ES-I3 (cell line): ENCODE measurements at regions not wholly inside any gene's neighbourhood (a gene's known extent, or its start where the extent isn't known, plus 50 kb on each side); places are given as distances from the start of the nearest gene placed in this dataset.
"Not testable (repeated sequence)": the region's sequence is repeated elsewhere in the genome, so short reads cannot be mapped to it uniquely, and the experiment has no call there.

Experiments used
- H3K36me3 ChIP-seq: 2 replicates; pipeline ENCODE4 v1.6.1; 2013; ENCODE audit warnings: mild to moderate bottlenecking, low read length, control low read depth, moderate library complexity; ENCODE audit not compliant: insufficient read depth
- H3K4me1 ChIP-seq: 2 replicates; pipeline ENCODE4 v1.6.1; 2013; ENCODE audit warnings: mild to moderate bottlenecking, control low read depth, low read length; ENCODE audit not compliant: insufficient read depth
- H3K9ac ChIP-seq: 2 replicates; pipeline ENCODE4 v1.6.1; 2013; ENCODE audit warnings: low read depth, mild to moderate bottlenecking, low read length, moderate library complexity
- H3K9me3 ChIP-seq: 2 replicates; pipeline ENCODE4 v1.6.1; 2013; ENCODE audit warnings: mild to moderate bottlenecking, low read length, moderate library complexity; ENCODE audit not compliant: control insufficient read depth, insufficient read depth

DNA sequence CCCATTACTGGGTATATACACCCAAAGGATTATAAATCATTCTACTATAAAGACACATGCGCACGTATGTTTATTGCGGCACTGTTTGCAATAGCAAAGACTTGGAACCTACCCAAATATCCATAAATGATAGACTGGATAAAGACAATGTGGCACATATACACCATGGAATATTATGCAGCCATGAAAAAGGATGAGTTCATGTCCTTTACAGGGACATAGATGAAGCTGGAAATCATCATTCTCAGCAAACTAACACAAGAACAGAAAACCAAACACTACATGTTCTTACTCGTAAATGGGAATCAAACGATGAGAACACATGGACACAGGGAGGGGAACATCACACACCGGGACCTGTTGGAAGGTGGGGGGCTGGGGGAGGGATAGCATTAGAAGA, 171.3 kb downstream of the SUDS3 start:
- not testable (repeated sequence) for H3K9ac ChIP-seq, H3K4me1 ChIP-seq, H3K36me3 ChIP-seq, H3K9me3 ChIP-seq

DNA sequence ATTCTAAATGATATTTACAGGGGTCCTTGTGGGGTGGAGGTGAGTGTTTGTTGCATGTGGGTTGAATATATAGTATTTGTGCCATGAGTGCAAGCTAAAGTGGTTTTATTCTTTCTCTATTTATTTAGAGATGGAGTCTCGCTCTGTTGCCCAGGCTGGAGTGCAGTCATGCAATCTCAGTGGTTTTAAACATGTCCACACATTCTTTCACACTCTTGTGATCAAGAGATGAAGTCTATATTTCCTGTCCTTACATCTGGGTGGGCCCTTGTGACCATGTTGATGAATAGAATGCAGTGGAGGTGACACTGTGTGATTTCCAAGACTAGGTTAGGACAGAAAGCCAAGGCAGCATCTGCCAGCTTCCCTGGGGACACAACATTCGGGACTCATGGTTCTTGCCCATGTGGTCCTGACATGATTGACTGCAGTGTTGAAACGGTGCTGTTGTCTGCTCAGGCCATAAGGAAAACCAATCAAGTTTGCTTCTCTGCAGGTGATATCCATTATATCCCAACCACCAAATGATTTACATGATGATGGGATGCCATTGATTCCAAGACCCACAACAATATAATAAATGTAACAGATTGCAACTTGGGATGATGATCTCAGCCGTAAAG, 172.6 kb downstream of the SUDS3 start:
- peaks cover 5% of the 10 kb centered on the region; the same call in 1 of the 2 replicates for H3K4me1 ChIP-seq
- H3K36me3 ChIP-seq: no peaks in the 10 kb centered on the region
- H3K9me3 ChIP-seq: 0 out of 2 replicates have a peak, but pooled peaks cover 4% of the 10 kb centered on the region
- no peak overlapping the region for H3K9ac ChIP-seq

DNA sequence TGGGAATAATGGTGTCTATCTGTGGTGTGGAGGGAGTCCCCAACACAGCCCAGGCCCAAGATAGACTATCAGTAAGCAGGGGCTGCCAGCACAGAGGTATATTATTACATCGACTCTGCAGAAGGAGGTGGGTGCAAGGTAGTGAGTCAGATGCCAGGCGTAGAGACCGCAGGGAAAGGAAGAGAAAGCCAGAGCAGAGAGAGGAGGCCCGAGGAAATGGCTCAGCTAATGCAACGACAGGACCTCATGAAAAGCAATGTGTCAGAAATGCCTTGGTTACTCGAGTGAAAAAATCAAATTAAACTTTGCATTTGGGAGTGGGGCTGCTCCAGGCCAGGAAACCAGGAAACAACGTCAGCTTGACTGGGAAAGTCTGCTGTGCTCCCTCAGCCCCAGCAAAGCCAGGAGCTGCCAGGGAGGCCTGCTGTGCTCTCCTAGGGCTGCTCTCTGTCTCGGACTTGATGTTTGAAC, 173.2 kb downstream of the SUDS3 start:
- H3K4me1 ChIP-seq: peaks cover 5% of the 10 kb centered on the region; the same call in 1 of the 2 replicates
- H3K9me3 ChIP-seq: 0 out of 2 replicates have a peak, but pooled peaks cover 4% of the 10 kb centered on the region
- H3K36me3 ChIP-seq: no peaks in the 10 kb centered on the region
- H3K9ac ChIP-seq: no peak overlapping the region

DNA sequence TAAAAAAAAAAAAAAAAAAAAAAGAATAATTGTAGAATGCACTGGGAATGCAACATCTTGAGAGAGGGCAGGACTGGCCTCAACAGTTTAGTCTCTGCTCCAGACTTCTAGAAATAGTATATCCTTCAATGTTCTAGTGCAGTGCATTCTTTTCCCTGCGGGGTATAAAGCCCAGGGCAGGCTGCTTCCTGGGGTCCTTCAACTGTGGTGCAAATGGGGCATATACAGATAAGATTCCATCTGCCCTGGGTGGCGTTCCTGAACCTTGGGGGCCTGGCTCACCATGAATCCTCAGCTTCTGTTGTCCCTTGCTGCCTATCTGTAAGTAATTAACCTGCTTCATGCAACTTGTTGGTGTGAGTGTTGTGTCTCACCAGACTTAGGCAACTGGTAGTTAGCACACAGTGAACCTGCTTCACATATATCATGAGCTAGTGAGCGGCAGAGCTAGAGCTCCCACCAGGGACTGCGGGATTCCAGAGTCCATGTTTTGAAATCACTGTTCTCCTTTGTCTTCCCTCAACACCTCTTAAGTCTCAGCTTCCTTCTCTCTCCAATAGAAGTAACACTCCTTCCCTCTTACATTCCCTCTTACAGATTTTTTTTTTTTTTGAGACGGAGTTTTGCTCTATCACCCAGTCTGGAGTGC, 177.6 kb downstream of the SUDS3 start:
- Histone ChIP-seq H3K4me1 (peaks cover 19% of the 10 kb centered on the region), H3K9ac (no peak overlapping the region)

DNA sequence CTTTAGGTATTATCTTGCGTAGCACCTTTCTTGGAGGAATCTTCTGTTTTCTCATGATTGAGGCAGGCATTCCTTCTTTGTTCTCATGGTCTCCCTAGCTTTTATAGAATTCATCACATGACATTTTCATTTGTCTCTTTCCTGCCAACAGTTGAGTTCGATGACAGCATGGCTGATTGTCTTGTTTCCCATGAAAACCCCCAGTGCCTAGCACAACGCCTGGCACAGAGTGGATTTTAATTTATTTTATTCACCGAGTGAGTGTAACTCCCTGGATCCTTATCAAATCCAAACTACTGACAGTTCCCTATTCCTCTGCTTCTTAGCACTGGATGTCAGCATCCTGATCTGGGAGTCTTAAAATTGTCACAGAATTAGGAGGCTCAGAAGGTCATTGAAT, 182.6 kb downstream of the SUDS3 start:
- H3K36me3 ChIP-seq: no peaks in the 10 kb centered on the region
- no peaks in the 10 kb centered on the region for H3K9me3 ChIP-seq
- H3K4me1 ChIP-seq: peaks cover 14% of the 10 kb centered on the region
- no peak overlapping the region for H3K9ac ChIP-seq

More for the DNA sequence above, 177.6 kb downstream of the SUDS3 start:
- Histone ChIP-seq H3K9me3 (0 out of 2 replicates have a peak, but pooled peaks cover 4% of the 10 kb centered on the region), H3K36me3 (no peaks in the 10 kb centered on the region)

DNA sequence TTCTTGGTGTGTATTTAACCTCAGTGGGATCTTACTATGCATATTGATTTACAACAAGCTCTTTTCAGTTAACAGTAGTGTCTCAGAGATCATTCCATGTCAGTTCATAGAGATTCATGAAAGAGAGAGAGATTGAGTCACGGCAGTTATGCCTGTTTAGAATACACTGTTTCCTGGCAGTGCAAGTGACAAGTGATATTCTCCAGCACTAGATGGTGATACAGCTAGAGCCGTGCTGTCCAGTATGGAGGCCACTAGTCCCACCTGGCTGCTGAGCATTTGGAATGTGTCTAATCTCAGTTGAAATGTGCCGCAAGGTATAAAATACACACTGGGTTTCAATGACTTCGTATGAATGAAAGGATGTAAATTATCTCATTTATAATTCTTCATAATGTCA, 184.4 kb downstream of the SUDS3 start:
- Histone ChIP-seq H3K9me3 (no peaks in the 10 kb centered on the region; the same call in 1 of the 2 replicates), H3K36me3 (no peaks in the 10 kb centered on the region), H3K4me1 (peaks cover 4% of the 10 kb centered on the region), H3K9ac (no peak overlapping the region)

DNA sequence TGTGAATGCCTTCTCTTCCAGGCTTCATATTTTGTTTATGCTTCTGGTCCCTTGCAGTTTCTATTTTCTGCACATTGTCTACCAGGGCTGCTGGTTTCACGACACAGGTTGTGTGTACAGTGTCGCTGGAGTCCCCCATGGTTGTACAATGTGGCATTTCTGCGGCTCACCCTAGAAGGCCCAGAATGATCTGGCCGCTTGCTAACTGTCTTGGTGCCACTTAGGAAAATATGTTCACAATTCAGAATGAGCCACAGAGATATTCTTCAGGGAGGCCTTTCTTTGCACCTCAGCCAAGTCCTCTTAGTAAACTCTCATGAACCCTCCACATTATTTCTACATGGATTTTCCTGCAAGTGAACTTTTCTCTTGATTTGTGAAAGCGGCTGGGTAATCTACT, 195.4 kb downstream of the SUDS3 start:
- no peaks in the 10 kb centered on the region for H3K36me3 ChIP-seq
- H3K9me3 ChIP-seq: peaks cover 11% of the 10 kb centered on the region
- H3K9ac ChIP-seq: no peak overlapping the region
- no peaks in the 10 kb centered on the region for H3K4me1 ChIP-seq

DNA sequence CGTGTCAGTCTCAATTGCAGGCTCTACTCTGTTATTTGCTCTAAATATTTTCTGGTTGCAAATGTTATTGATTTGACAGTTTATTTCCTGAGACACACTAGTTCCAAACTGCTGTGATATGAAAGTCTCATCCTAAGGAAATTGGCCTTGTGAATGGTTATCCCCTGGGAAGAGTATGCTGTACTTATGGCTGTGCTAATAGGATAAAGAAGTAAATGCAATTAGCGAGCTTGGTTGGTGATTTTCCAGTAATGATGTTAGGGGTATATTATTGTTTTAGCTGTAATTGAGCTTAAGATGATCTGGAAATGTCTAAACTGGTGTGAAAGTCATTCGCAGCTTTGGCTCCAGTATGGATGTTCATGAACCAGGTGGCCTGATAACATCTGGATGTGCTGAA, 197.9 kb downstream of the SUDS3 start:
- H3K4me1 ChIP-seq: no peaks in the 10 kb centered on the region
- H3K9ac ChIP-seq: no peak overlapping the region
- H3K9me3 ChIP-seq: peaks cover 11% of the 10 kb centered on the region
- no peaks in the 10 kb centered on the region for H3K36me3 ChIP-seq

DNA sequence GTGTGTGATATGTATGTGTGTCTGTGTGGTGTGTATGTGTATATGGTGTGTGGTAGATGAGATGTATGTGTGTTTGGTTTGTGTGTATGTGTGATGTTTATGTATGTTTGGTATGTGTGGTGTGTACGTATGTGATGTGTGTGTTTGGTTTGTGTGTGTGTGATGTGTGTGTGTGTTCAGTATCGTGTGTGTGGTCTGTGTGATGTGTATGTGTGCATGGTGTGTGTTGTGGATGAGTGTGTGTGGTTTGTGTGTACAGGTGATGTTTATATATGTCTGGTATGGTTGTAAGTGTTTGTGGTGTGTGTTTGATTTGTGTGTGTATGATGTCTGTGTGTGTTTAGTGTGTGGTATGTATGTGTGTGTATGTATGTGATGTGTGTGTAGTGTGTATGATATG, 199.4 kb downstream of the SUDS3 start:
- no peaks in the 10 kb centered on the region for H3K36me3 ChIP-seq
- no peak overlapping the region for H3K9ac ChIP-seq
- no peaks in the 10 kb centered on the region for H3K4me1 ChIP-seq
- peaks cover 2% of the 10 kb centered on the region; the same call in 1 of the 2 replicates for H3K9me3 ChIP-seq

DNA sequence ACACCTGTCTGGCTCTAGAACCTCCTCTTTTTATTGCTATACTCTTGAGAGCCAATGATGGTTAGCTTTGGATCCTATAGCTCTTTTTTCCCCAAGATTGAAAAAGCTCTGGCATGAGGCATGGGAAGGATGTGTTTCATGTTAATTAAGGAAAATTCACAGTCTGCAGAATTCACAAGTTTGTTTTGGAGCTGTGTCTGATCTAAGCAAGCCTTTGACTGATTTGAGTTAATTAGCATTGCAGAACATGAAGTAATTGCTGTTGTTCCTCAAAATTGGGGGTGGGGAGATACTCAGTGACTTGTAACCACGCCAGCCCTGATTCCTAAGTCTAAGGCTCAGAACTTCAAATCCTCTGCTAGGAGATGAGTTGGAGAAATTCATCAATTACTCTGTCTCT, 205.0 kb downstream of the SUDS3 start:
- Histone ChIP-seq H3K9me3 (no peaks in the 10 kb centered on the region), H3K4me1 (peaks cover 8% of the 10 kb centered on the region), H3K36me3 (no peaks in the 10 kb centered on the region), H3K9ac (no peak overlapping the region)

DNA sequence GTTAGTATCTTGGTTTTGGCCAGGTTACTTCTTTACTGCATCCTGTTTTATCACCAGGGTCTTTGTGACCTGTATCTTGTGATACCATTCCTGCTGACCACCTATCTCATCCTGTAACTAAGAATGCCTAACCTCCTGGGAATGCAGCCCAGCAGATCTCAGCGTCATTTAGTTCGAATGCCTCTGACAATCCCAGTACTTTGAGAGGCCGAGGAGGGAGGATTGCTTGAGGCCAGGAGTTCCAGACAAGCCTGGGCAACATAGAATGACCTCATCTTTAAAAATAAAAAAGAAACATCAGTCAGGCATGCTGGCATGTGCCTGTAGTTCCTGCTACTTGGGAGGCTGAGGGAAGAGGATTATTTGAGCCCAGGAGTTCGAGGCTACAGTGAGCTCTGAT, 206.5 kb downstream of the SUDS3 start:
- Histone ChIP-seq H3K9ac (no peak overlapping the region), H3K36me3 (no peaks in the 10 kb centered on the region), H3K9me3 (no peaks in the 10 kb centered on the region), H3K4me1 (peaks cover 8% of the 10 kb centered on the region)

DNA sequence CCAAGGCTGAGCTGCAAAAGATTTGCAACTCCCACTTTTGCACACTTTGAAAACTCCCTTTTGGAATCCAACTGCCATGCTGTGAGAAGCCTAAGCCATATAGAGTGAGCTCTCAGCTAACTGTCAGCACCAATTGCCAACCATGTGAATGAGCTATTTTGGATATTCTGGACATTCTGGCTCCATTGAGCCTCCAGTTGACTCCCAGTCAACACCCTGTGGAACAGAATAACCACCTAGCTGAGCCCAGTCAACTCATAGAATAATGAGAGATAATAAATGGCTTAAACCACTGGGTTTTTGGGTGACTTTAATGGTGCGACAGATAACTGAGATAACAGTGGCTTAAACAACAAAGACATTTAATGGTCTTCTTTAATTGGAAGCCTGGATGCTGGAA, 210.1 kb downstream of the SUDS3 start:
- H3K9ac ChIP-seq: no peak overlapping the region
- H3K36me3 ChIP-seq: no peaks in the 10 kb centered on the region
- H3K4me1 ChIP-seq: peaks cover 5% of the 10 kb centered on the region
- H3K9me3 ChIP-seq: no peaks in the 10 kb centered on the region

DNA sequence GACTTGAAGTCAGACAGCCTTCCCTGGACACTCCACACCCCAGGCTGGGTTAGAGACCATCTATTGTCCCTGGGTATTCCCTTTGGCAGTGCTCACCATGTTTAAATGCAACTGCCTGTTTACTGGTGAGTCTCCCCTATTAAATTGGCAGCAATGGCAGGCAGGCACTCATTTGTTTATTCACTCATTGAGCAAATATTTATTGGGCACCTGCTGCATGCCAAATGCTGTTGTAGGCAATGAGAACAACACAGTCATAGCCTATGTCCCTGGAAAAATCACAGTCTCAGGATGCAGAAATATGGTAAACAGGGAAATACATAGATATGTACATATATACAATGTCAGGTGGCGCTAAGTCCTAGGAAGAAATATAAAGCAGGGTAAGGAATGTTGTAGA, 212.8 kb downstream of the SUDS3 start:
- Histone ChIP-seq H3K9me3 (no peaks in the 10 kb centered on the region), H3K36me3 (no peaks in the 10 kb centered on the region)

DNA sequence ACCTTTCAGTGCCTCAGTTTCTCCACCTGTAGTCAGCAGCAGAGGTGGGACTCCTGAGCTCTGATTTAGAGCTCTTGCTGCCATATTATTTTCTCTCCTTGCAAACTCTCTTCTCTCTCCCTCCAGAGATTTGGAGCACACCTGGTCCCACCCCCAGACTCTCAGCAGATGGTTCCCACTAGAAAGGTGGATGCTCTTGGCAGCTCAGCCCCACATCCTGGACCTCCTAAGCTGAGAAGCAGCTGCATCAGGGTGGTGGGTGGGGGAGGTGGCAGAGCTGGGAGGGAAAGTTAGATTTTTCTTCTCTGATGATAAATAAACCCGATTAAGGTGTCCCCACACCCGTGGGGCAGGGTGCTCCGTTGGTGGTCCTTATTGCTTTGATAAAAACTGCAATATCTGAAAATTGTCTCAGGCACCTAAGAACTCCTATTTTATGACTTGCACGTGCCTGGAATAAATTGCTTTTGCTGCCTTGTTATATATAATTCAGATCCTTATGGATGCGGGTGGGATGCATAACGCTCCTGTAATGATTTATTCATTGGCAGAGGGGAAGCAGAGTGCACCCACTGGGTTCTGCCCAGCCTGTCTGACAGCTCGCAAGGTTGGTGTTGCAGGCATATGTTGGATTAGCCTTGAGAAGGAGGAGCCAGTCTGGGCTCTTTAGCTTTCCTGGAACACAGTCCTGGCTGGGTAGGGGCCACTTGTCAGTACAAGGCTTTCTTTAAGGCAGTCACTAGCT, 214.2 kb downstream of the SUDS3 start:
- Histone ChIP-seq H3K9ac (no peak overlapping the region), H3K36me3 (no peaks in the 10 kb centered on the region), H3K4me1 (no peaks in the 10 kb centered on the region), H3K9me3 (no peaks in the 10 kb centered on the region)

More for the DNA sequence above, 212.8 kb downstream of the SUDS3 start:
- Histone ChIP-seq H3K4me1 (no peaks in the 10 kb centered on the region), H3K9ac (no peak overlapping the region)
